Fibroblast of pulmonary artery (primary cell): ENCODE measurements at regions not wholly inside any gene's neighbourhood (a gene's known extent, or its start where the extent isn't known, plus 50 kb on each side); places are given as distances from the start of the nearest gene placed in this dataset.

ENCODE experiments used
- DNase-seq: peaks from one replicate; pipeline ENCODE4 v3.0.0-alpha.2; 2010; ENCODE audit warnings: low read depth
- H3K4me3 ChIP-seq: replicated peaks from 2 replicates; pipeline ENCODE4 v1.5.1; 2011; ENCODE audit warnings: low read depth, mild to moderate bottlenecking, control low read depth, low read length, moderate library complexity
- TF ChIP-seq, protein P1 (sequence below): IDR thresholded peaks from 2 replicates; pipeline ENCODE4 v1.5.1; 2011; ENCODE audit warnings: mild to moderate bottlenecking, control low read depth, low read length, inconsistent platforms; ENCODE audit errors: missing control alignments

DNA sequence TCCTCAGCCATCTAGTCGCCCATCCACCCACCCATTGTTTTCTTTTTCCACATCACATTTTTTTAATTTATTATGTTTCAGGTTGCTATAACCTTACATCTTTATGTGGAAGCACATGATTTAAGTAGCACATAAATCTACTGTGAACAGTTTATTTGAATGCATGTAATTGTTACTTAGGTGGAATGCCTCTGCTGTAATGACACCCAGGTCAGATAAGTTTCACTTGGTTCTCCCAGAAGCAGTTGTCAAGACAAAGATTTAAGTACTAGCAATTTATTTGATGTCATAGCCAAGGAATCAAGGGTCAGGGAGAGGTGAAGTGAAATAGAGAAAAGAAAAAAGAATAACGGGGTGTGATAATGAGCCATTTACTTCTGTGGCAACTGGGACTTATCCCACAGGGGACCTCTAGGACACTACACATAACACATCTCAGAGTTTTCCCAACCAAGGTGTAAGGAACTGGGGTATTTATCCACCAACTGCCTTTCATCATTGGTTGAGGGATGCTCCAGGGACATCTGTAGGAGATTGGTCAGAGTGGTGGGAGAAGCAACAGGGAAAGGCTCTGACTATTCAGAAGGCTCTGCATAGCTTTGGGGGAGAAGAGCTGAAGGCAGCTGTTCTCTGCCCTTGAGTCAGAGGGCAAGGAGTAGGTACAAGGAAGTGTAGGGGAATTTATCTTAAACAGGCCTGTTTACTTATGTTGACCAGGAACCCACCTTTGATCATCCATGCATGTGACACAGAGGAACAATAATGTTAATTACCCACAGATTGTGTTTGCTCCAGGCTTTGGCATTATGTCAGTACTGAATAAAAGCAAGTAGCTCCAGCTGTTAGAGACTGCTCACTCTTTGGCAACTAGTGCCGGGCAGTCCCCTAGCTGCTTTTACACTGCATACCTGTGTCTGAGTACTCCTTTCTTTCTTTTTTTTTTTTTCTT lies 94.8 kb downstream of the CD200R1L start:
- TF ChIP-seq, protein P1, sequence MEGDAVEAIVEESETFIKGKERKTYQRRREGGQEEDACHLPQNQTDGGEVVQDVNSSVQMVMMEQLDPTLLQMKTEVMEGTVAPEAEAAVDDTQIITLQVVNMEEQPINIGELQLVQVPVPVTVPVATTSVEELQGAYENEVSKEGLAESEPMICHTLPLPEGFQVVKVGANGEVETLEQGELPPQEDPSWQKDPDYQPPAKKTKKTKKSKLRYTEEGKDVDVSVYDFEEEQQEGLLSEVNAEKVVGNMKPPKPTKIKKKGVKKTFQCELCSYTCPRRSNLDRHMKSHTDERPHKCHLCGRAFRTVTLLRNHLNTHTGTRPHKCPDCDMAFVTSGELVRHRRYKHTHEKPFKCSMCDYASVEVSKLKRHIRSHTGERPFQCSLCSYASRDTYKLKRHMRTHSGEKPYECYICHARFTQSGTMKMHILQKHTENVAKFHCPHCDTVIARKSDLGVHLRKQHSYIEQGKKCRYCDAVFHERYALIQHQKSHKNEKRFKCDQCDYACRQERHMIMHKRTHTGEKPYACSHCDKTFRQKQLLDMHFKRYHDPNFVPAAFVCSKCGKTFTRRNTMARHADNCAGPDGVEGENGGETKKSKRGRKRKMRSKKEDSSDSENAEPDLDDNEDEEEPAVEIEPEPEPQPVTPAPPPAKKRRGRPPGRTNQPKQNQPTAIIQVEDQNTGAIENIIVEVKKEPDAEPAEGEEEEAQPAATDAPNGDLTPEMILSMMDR, result no peak
- H3K4me3 ChIP-seq, result no peak overlapping the region
- DNase-seq, result no peak

DNA sequence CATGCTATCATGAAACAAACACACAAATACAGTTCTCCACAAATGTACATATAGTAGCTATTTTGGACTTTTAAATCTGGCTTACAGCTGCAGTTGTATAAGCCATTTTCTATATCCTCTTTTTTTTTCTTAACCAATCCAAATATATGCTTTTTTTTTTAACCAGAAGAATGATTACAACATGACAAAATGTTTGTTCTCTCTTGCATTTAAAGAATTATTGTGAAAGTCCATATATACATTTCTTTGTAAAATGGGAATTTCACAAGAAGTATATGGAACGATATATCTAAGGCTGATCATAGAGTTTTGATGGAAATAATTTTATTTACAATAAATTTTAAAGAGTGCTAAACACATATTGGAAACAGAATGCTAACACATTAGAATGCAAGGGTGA lies 95.6 kb downstream of the CD200R1L start:
- H3K4me3 ChIP-seq, result no peak overlapping the region
- DNase-seq, result no peak
- TF ChIP-seq, protein P1, result no peak

DNA sequence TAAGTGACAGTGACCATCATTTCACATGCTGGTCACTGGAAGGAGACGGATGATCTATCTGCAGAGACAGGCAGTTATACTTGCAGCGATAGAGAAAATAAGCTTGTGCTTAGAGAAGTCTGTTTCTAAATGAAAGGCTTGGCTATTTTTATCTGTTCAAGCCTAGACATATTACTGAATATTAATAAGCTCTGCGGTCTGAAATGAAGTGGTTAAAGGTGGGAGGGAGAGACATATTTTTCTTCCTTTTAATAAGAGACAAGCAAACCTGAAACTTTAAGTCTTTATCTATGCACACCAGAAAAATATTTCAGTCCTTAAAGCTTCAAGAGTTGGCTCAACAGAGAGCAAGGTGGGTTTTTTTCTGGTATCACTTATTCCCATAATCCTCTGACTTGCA lies 99.0 kb downstream of the CD200R1L start:
- TF ChIP-seq, protein P1, result no peak
- DNase-seq, result no peak
- H3K4me3 ChIP-seq, result no peak overlapping the region

DNA sequence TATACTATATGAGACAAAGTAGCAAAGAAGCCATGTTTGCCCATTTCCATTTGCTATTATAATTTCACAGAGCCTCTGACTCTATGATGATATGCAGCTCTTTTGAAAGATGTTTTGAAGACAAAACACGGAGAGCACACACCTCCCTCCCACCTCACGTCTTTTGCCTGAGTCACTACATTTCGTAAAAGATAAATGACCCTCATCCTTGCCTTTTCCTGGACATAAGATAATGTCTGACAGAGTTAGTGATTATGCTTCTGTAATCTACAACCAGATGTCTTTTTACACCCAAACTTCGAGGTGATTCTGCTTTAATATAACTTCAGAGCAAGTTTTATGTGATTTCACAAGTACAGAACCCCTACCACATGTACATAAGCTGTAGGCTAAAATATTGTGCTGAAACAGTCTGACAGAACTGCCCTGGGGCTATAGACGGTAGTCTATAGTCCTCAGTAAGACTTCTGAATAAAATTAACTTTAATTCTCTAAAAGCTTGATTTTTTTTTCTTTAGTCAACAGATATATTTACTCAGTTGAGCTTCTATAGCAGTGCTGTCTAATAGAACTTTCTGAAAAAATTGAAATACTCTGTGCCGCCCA lies 99.9 kb downstream of the CD200R1L start:
- no peak overlapping the region for H3K4me3 ChIP-seq
- TF ChIP-seq, protein P1, result no peak
- peak; percentile 89 for DNase-seq

DNA sequence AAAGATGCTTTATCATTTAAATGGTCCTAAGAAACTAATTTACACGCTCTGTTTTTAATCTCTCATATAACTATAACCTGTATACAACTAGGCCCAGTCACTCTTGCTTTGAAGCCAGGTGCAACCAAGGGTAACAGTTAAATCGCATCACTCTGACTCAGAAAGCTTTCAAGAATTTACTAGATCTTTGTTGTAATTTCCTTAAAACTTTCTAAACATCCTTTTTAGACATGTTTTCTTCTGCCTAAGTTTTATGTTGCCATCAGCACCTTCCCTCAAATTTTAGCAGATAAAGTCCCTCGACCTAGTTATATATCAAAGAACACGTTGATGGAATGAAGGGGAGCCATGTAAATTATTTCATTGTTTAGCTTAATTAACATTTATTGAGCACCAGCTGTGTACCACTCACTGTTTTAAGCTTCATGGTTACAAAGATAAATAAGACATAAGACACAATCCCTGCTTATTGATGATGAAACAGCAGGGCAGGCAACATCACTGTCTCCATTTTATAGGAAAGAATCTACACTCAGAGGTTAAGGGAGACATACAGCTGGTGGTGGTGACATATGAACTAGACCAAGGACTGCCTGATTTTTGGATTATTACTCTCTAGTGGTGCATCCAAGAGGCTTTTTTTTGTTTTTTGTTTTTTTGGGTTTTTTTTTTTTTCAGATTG lies 101.0 kb downstream of the CD200R1L start:
- DNase-seq, result no peak
- H3K4me3 ChIP-seq, result no peak overlapping the region
- TF ChIP-seq, protein P1, result no peak

DNA sequence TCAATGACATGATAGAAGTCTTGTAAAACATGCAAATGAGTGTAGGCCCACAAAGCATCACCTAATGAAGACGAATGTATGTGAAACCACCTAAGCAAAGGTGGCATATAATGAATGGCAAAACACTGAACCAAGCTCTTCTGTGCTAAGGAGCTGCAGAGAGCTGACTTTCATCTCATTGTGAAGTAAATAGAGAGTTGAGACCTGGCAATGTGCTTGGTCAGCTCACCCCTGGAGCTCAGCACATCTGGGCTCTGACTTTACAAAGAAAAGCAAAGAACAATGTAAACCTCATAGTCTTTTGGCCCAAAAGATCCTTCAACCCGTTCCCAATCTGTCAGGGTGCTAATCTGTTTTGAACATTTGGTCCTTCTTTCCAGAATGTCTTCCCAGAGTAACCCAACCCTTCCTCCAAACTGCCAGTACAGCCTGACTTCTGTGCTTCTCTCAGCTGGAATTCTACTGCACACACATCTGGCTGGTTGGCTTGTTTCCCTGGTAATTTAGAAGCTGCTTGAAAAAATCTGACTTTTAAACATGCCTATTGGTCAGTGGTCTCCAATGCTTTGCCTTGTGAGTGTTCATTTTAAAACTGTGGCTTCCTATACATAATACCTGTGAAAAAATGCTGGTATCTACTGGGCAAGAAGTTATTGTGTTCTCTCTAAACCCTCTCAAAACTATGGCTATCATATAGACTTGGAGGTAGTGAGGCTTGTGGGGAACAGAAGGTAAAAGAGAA lies 101.7 kb downstream of the CD200R1L start:
- no peak for DNase-seq
- H3K4me3 ChIP-seq, result no peak overlapping the region

More for the DNA sequence above, 101.7 kb downstream of the CD200R1L start:
- TF ChIP-seq, protein P1, result no peak
